ENCODE measurements at regions not wholly inside any gene's neighbourhood (a gene's known extent, or its start where the extent isn't known, plus 50 kb on each side); places are given as distances from the start of the nearest gene placed in this dataset.
"Not testable (repeated sequence)": the region's sequence is repeated elsewhere in the genome, so short reads cannot be mapped to it uniquely, and the experiment has no call there.

- no peak overlapping the region for H2AFZ ChIP-seq (ENCODE audit: low read length)
- TF ChIP-seq CTCF (IDR thresholded peaks at IDR 0.05; ENCODE audit: low read length) (no peak), EZH2 (IDR thresholded peaks at IDR 0.05; ENCODE audit: borderline replicate concordance, low read length) (no peak)
- H3K27me3 ChIP-seq (ENCODE audit: insufficient read depth, low read length): no peaks in the 10 kb centered on the region
- no peaks in the 10 kb centered on the region for H3K79me2 ChIP-seq (ENCODE audit: insufficient read depth, low read length)
- no peak overlapping the region for H3K4me2 ChIP-seq (ENCODE audit: low read length)
- H3K27ac ChIP-seq (ENCODE audit: low read depth, low read length, poor library complexity, severe bottlenecking): no peak overlapping the region
- no peak overlapping the region for H3K4me3 ChIP-seq (ENCODE audit: low read depth, low read length, poor library complexity, severe bottlenecking)
- no peaks in the 10 kb centered on the region for H3K4me1 ChIP-seq (ENCODE audit: insufficient read depth, low read length, severe bottlenecking)
- H3K36me3 ChIP-seq (ENCODE audit: insufficient read depth, low read length): no peaks in the 10 kb centered on the region
- H4K20me1 ChIP-seq (ENCODE audit: insufficient read depth, low read length): no peaks in the 10 kb centered on the region
- H3K9me2 ChIP-seq (ENCODE audit: low read depth, low read length): no peaks in the 10 kb centered on the region
- H3F3A ChIP-seq (ENCODE audit: insufficient read depth, low read length): peaks cover 5% of the 10 kb centered on the region; the same call in 1 of the 2 replicates
- H3K9ac ChIP-seq (ENCODE audit: low read length): no peak overlapping the region
- peaks cover 2% of the 10 kb centered on the region; the same call in 1 of the 2 replicates for H3K9me3 ChIP-seq (ENCODE audit: low read length)
Measured at GRCh38 chr2:239868556-239869181, 156.5 kb downstream of the NDUFA10 start.

GRCh38 chr2:239866778-239867177 lies 158.4 kb downstream of the NDUFA10 start:
- peaks cover 5% of the 10 kb centered on the region; the same call in 1 of the 2 replicates for H3F3A ChIP-seq (ENCODE audit: insufficient read depth, low read length)
- no peaks in the 10 kb centered on the region for H3K27me3 ChIP-seq (ENCODE audit: insufficient read depth, low read length)
- no peaks in the 10 kb centered on the region for H3K9me2 ChIP-seq (ENCODE audit: low read depth, low read length)
- H3K36me3 ChIP-seq (ENCODE audit: insufficient read depth, low read length): no peaks in the 10 kb centered on the region
- H3K9me3 ChIP-seq (ENCODE audit: low read length): peaks cover 2% of the 10 kb centered on the region; the same call in 1 of the 2 replicates
- H3K79me2 ChIP-seq (ENCODE audit: insufficient read depth, low read length): no peaks in the 10 kb centered on the region
- no peak for TF ChIP-seq CTCF (IDR thresholded peaks at IDR 0.05; ENCODE audit: low read length)
- H2AFZ ChIP-seq (ENCODE audit: low read length): no peak overlapping the region
- H3K9ac ChIP-seq (ENCODE audit: low read length): no peak overlapping the region
- H3K4me3 ChIP-seq (ENCODE audit: low read depth, low read length, poor library complexity, severe bottlenecking): no peak overlapping the region
- no peak overlapping the region for H3K27ac ChIP-seq (ENCODE audit: low read depth, low read length, poor library complexity, severe bottlenecking)
- no peaks in the 10 kb centered on the region for H4K20me1 ChIP-seq (ENCODE audit: insufficient read depth, low read length)
- no peak overlapping the region for H3K4me2 ChIP-seq (ENCODE audit: low read length)
- H3K4me1 ChIP-seq (ENCODE audit: insufficient read depth, low read length, severe bottlenecking): no peaks in the 10 kb centered on the region

- TF ChIP-seq CTCF (IDR thresholded peaks at IDR 0.05; ENCODE audit: low read length): no peak
- TF ChIP-seq EZH2 (IDR thresholded peaks at IDR 0.05; ENCODE audit: borderline replicate concordance, low read length): no peak
- Histone ChIP-seq H2AFZ (ENCODE audit: low read length) (no peak overlapping the region), H3K9ac (ENCODE audit: low read length) (no peak overlapping the region)
Measured at GRCh38 chr2:239866350-239866749, 158.8 kb downstream of the NDUFA10 start.

GRCh38 chr2:239865856-239866255 lies 159.3 kb downstream of the NDUFA10 start:
- not testable (repeated sequence) for H3K4me3 ChIP-seq (ENCODE audit: low read depth, low read length, poor library complexity, severe bottlenecking); H4K20me1 ChIP-seq (ENCODE audit: insufficient read depth, low read length); H3K79me2 ChIP-seq (ENCODE audit: insufficient read depth, low read length); H3K9me3 ChIP-seq (ENCODE audit: low read length); H3K27me3 ChIP-seq (ENCODE audit: insufficient read depth, low read length); H3K9me2 ChIP-seq (ENCODE audit: low read depth, low read length); H3F3A ChIP-seq (ENCODE audit: insufficient read depth, low read length); H3K4me1 ChIP-seq (ENCODE audit: insufficient read depth, low read length, severe bottlenecking); H3K4me2 ChIP-seq (ENCODE audit: low read length); H2AFZ ChIP-seq (ENCODE audit: low read length); H3K27ac ChIP-seq (ENCODE audit: low read depth, low read length, poor library complexity, severe bottlenecking); H3K9ac ChIP-seq (ENCODE audit: low read length); H3K36me3 ChIP-seq (ENCODE audit: insufficient read depth, low read length)

More at GRCh38 chr2:239866350-239866749, 158.8 kb downstream of the NDUFA10 start:
- no peaks in the 10 kb centered on the region for H3K79me2 ChIP-seq (ENCODE audit: insufficient read depth, low read length)
- no peak overlapping the region for H3K27ac ChIP-seq (ENCODE audit: low read depth, low read length, poor library complexity, severe bottlenecking)
- H4K20me1 ChIP-seq (ENCODE audit: insufficient read depth, low read length): no peaks in the 10 kb centered on the region
- no peak overlapping the region for H3K4me2 ChIP-seq (ENCODE audit: low read length)
- H3K4me3 ChIP-seq (ENCODE audit: low read depth, low read length, poor library complexity, severe bottlenecking): no peak overlapping the region
- no peaks in the 10 kb centered on the region for H3K4me1 ChIP-seq (ENCODE audit: insufficient read depth, low read length, severe bottlenecking)
- no peaks in the 10 kb centered on the region for H3K36me3 ChIP-seq (ENCODE audit: insufficient read depth, low read length)
- no peaks in the 10 kb centered on the region for H3K27me3 ChIP-seq (ENCODE audit: insufficient read depth, low read length)
- peaks cover 5% of the 10 kb centered on the region; the same call in 1 of the 2 replicates for H3F3A ChIP-seq (ENCODE audit: insufficient read depth, low read length)
- H3K9me2 ChIP-seq (ENCODE audit: low read depth, low read length): no peaks in the 10 kb centered on the region
- H3K9me3 ChIP-seq (ENCODE audit: low read length): peaks cover 2% of the 10 kb centered on the region; the same call in 1 of the 2 replicates

Measured in OCI-LY1 (cell line).